ENCODE measurements at regions not wholly inside any gene's neighbourhood (a gene's known extent, or its start where the extent isn't known, plus 50 kb on each side); places are given as distances from the start of the nearest gene placed in this dataset.

DNA sequence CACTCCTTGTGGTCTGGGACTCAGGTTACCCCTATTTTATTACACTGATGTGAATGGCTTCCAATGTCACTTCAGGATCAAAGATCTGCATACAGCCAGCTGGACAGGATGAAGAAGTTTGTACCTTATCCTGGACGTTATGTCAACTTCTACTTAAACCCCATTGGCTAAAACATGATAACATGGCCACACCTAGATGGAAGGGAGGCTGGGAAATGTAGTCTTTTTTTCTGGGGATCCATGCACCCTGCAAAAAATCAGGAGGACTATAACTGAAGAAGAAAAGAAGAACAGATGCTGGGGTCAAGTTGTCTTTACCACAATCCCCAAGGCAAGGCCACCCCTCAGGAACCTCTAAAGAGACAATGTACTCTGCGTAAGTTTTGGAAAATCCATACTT, 459.2 kb downstream of the BCOR start:
- DNase-seq (ENCODE audit: low spot score in 2 of 2), result no peak
- H3K27me3 ChIP-seq, result peaks cover 0 to 3% of the 10 kb centered on the region in 2 donors
- no peak for TF ChIP-seq EP300 (IDR thresholded peaks at IDR 0.05)
- TF ChIP-seq POLR2A (IDR thresholded peaks at IDR 0.05), result no peak
- TF ChIP-seq, protein P1, sequence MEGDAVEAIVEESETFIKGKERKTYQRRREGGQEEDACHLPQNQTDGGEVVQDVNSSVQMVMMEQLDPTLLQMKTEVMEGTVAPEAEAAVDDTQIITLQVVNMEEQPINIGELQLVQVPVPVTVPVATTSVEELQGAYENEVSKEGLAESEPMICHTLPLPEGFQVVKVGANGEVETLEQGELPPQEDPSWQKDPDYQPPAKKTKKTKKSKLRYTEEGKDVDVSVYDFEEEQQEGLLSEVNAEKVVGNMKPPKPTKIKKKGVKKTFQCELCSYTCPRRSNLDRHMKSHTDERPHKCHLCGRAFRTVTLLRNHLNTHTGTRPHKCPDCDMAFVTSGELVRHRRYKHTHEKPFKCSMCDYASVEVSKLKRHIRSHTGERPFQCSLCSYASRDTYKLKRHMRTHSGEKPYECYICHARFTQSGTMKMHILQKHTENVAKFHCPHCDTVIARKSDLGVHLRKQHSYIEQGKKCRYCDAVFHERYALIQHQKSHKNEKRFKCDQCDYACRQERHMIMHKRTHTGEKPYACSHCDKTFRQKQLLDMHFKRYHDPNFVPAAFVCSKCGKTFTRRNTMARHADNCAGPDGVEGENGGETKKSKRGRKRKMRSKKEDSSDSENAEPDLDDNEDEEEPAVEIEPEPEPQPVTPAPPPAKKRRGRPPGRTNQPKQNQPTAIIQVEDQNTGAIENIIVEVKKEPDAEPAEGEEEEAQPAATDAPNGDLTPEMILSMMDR (IDR thresholded peaks at IDR 0.05), result no peak
- H3K27ac ChIP-seq, result no peak overlapping the region
- H3K36me3 ChIP-seq, result no peaks in the 10 kb centered on the region
- no peaks in the 10 kb centered on the region for H3K9me3 ChIP-seq
- peaks cover 0 to 5% (median 0%) of the 10 kb centered on the region in 4 donors for H3K4me1 ChIP-seq
- no peak overlapping the region for H3K4me3 ChIP-seq
- WGBS, 2 donors, result 71 to 74% methylated on average over 2 of the region's 2 CpGs

DNA sequence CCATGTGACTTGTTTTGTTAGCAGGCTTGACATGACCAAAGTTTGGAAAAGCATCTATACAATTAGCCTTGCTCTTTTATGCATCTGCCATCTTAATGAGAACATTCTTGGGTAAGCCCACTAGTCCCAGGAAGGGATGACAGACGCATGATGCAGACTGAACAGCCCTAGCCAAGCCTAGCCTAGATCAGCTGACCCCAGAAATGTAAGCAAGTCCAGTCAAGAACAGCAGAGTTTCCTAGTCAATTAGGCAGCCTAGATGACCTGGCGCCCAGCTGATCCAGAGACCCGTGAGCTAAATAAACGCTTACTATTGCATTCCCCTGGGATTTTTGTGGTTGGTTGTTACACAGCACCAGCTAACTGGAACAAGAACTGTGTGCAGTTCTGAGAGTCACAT, 457.9 kb downstream of the BCOR start:
- Histone ChIP-seq H3K4me3 (no peak overlapping the region), H3K27ac (no peak overlapping the region), H3K9me3 (no peaks in the 10 kb centered on the region), H3K4me1 (peaks cover 0 to 9% (median 0%) of the 10 kb centered on the region in 4 donors), H3K27me3 (peaks cover 0 to 3% of the 10 kb centered on the region in 2 donors), H3K36me3 (no peaks in the 10 kb centered on the region)
- TF ChIP-seq POLR2A (IDR thresholded peaks at IDR 0.05) (no peak), EP300 (IDR thresholded peaks at IDR 0.05) (no peak)
- TF ChIP-seq, protein P1 (IDR thresholded peaks at IDR 0.05), result no peak
- WGBS, 2 donors, result 71 to 80% methylated on average over 2 to 4 of the region's 4 CpGs
- no peak for DNase-seq (ENCODE audit: low spot score in 2 of 2)

DNA sequence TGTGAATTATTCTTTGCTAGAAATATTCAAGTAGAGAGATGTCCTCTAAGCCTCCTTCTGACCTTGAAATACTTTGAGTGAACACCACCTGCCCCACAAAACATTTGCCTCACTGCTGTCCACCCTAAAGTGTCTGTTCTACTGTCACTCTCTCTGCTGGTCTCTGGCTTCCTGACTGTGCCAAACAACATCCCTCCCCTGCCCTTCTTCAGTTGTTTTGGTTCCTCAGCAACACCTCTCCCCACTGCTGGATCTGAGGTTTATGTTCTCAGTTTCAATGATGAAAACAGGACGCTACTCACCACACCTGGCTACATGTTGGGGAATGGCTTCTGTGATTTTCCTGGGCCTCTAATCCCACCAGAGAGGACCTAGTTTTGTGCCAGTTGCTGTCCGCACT, 456.9 kb downstream of the BCOR start:
- H3K9me3 ChIP-seq, result no peaks in the 10 kb centered on the region
- no peaks in the 10 kb centered on the region for H3K36me3 ChIP-seq
- no peak overlapping the region for H3K4me3 ChIP-seq
- H3K27me3 ChIP-seq, result peaks cover 0 to 3% of the 10 kb centered on the region in 2 donors
- 82 to 89% methylated on average over 2 of the region's 2 CpGs for WGBS, 2 donors
- no peak for TF ChIP-seq EP300 (IDR thresholded peaks at IDR 0.05)
- no peak for TF ChIP-seq POLR2A (IDR thresholded peaks at IDR 0.05)
- TF ChIP-seq, protein P1 (IDR thresholded peaks at IDR 0.05), result no peak
- no peak for DNase-seq (ENCODE audit: low spot score in 2 of 2)
- no peak overlapping the region for H3K27ac ChIP-seq
- H3K4me1 ChIP-seq, result peaks cover 0 to 19% (median 0%) of the 10 kb centered on the region in 4 donors

DNA sequence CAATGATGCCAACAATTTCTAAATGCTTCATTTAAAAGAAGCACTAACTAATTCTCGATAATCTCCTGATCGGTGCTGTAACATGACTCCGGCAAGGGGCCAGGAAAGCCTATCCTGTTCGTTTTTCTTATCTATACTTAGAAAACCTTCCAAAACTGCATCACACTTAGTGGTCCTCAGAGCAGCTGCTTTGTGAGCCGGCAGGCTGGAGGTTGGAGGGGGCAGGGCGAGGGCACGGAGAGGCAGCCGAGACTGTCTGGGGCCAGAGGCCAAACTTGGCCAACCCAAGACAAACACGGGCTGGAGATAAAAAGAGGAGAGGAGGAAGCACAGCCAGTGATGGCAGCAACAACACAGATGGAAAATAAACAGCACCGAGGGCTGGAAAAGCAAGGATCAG, 455.7 kb downstream of the BCOR start:
- no peak for TF ChIP-seq EP300 (IDR thresholded peaks at IDR 0.05)
- TF ChIP-seq POLR2A (IDR thresholded peaks at IDR 0.05), result no peak
- TF ChIP-seq, protein P1 (IDR thresholded peaks at IDR 0.05), result no peak
- H3K36me3 ChIP-seq, result no peaks in the 10 kb centered on the region
- no peaks in the 10 kb centered on the region for H3K9me3 ChIP-seq
- no peak overlapping the region for H3K27ac ChIP-seq
- WGBS, 2 donors, result 14 to 38% methylated on average over 9 to 10 of the region's 10 CpGs
- peaks cover 0 to 3% of the 10 kb centered on the region in 2 donors for H3K27me3 ChIP-seq
- H3K4me3 ChIP-seq, result no peak overlapping the region
- no peak for DNase-seq (ENCODE audit: low spot score in 2 of 2)
- peaks cover 0 to 21% (median 0%) of the 10 kb centered on the region in 4 donors for H3K4me1 ChIP-seq

- DNase-seq (ENCODE audit: low spot score in 2 of 2), result no peak
- WGBS, 2 donors, result 83 to 100% methylated on average over 3 of the region's 3 CpGs
- Histone ChIP-seq H3K4me1 (peaks cover 0 to 21% (median 0%) of the 10 kb centered on the region in 4 donors), H3K36me3 (no peaks in the 10 kb centered on the region), H3K27me3 (peaks cover 0 to 3% of the 10 kb centered on the region in 2 donors), H3K9me3 (no peaks in the 10 kb centered on the region), H3K27ac (no peak overlapping the region), H3K4me3 (no peak overlapping the region)
- TF ChIP-seq, protein P1 (IDR thresholded peaks at IDR 0.05), result no peak
- TF ChIP-seq EP300 (IDR thresholded peaks at IDR 0.05) (no peak), POLR2A (IDR thresholded peaks at IDR 0.05) (no peak)
Measured at GRCh38 chrX:39643550-39643949, 454.2 kb downstream of the BCOR start.
